ENCODE measurements at regions not wholly inside any gene's neighbourhood (a gene's known extent, or its start where the extent isn't known, plus 50 kb on each side); places are given as distances from the start of the nearest gene placed in this dataset.

DNA sequence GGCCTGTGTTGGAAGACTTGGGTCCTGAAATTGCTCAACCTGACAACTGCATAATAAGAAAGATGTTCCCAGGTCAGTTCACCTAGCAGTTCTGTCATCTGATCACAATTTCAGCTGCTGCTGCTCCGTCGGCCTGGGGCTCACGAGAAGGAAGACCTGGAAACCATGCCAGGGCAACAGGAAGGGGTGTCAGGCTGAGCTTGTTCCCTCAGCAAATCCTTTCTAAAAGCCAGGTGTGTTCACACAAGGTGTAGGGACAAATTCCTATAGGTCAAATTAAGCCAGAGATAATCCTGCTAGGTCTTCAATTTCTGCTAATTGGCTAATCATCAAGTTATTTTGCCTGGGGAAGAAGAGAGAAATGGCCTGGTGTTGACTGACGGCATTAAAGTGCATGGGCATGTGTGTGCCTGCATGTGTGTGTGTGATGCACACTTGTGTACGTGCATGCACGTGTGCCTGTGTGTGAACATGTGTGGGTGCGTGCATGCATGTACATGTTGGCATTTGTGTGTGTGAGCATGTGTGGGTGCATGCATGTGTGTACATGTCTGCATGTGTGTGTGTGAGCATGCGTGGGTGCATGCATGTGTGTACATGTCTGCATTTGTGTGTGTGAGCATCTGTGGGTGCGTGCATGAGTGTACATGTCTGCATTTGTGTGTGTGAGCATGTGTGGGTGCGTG is 178.6 kb downstream of the TMEM18 start:
- TF ChIP-seq SIN3A (IDR thresholded peaks at IDR 0.05; ENCODE audit: low read depth, low read length) (no peak), ZNF217 (IDR thresholded peaks at IDR 0.05) (no peak), FOXM1 (IDR thresholded peaks at IDR 0.05; ENCODE audit: low read depth, low read length) (no peak), NFIC (IDR thresholded peaks at IDR 0.05; ENCODE audit: low read depth, low read length) (no peak), EP300 (IDR thresholded peaks at IDR 0.05; ENCODE audit: borderline replicate concordance in 1 of 2, control insufficient read depth in 1 of 2, low read depth in 2 of 2, low read length in 2 of 2) (no peak), YY1 (IDR thresholded peaks at IDR 0.05; ENCODE audit: low read depth, low read length) (no peak), RB1 (IDR thresholded peaks at IDR 0.05; ENCODE audit: borderline replicate concordance) (no peak), GABPA (IDR thresholded peaks at IDR 0.05; ENCODE audit: low read depth) (no peak), WRNIP1 (IDR thresholded peaks at IDR 0.05; ENCODE audit: borderline replicate concordance, low read depth, low read length) (no peak), KLF5 (IDR thresholded peaks at IDR 0.05; ENCODE audit: partially characterized antibody) (no peak)
- TF ChIP-seq, protein P1, sequence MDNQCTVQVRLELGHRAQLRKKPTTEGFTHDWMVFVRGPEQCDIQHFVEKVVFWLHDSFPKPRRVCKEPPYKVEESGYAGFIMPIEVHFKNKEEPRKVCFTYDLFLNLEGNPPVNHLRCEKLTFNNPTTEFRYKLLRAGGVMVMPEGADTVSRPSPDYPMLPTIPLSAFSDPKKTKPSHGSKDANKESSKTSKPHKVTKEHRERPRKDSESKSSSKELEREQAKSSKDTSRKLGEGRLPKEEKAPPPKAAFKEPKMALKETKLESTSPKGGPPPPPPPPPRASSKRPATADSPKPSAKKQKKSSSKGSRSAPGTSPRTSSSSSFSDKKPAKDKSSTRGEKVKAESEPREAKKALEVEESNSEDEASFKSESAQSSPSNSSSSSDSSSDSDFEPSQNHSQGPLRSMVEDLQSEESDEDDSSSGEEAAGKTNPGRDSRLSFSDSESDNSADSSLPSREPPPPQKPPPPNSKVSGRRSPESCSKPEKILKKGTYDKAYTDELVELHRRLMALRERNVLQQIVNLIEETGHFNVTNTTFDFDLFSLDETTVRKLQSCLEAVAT (IDR thresholded peaks at IDR 0.05): no peak
- TF ChIP-seq, protein P2, sequence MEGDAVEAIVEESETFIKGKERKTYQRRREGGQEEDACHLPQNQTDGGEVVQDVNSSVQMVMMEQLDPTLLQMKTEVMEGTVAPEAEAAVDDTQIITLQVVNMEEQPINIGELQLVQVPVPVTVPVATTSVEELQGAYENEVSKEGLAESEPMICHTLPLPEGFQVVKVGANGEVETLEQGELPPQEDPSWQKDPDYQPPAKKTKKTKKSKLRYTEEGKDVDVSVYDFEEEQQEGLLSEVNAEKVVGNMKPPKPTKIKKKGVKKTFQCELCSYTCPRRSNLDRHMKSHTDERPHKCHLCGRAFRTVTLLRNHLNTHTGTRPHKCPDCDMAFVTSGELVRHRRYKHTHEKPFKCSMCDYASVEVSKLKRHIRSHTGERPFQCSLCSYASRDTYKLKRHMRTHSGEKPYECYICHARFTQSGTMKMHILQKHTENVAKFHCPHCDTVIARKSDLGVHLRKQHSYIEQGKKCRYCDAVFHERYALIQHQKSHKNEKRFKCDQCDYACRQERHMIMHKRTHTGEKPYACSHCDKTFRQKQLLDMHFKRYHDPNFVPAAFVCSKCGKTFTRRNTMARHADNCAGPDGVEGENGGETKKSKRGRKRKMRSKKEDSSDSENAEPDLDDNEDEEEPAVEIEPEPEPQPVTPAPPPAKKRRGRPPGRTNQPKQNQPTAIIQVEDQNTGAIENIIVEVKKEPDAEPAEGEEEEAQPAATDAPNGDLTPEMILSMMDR (IDR thresholded peaks at IDR 0.05 in 2 of 3, conservative IDR thresholded peaks at IDR 0.05 in 1 of 3; ENCODE audit: control insufficient read depth in 2 of 3, extremely low read depth in 1 of 3, insufficient read depth in 1 of 3, low read depth in 3 of 3, low read length in 3 of 3): no peak

Data from GM12878 (cell line).